ENCODE measurements at regions not wholly inside any gene's neighbourhood (a gene's known extent, or its start where the extent isn't known, plus 50 kb on each side); places are given as distances from the start of the nearest gene placed in this dataset.
"Not testable (repeated sequence)": the region's sequence is repeated elsewhere in the genome, so short reads cannot be mapped to it uniquely, and the experiment has no call there.

DNA sequence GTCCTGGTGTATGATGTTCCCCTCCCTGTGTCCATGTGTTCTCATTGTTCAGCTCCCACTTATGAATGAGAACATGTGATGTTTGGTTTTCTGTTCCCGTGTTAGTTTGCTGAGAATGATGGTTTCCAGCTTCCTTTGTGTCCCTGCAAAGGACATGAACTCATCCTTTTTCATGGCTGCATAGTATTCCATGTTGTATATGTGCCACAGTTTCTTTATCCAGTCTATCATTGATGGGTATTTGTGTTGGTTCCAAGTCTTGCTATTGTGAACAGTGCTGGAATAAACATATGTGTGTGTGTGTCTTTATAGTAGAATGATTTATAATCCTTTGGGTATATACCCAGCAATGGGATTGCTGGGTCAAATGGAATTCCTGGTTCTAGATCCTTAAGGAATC, 1427.3 kb upstream of the SLC10A2 start:
- not testable (repeated sequence) for TF ChIP-seq EZH2 (IDR thresholded peaks at IDR 0.05; ENCODE audit: insufficient read depth, poor library complexity, severe bottlenecking); EZH2phosphoT487 (IDR thresholded peaks at IDR 0.05; ENCODE audit: insufficient read depth, low read depth)
